ENCODE measurements at regions not wholly inside any gene's neighbourhood (a gene's known extent, or its start where the extent isn't known, plus 50 kb on each side); places are given as distances from the start of the nearest gene placed in this dataset.
"Not testable (repeated sequence)": the region's sequence is repeated elsewhere in the genome, so short reads cannot be mapped to it uniquely, and the experiment has no call there.

DNA sequence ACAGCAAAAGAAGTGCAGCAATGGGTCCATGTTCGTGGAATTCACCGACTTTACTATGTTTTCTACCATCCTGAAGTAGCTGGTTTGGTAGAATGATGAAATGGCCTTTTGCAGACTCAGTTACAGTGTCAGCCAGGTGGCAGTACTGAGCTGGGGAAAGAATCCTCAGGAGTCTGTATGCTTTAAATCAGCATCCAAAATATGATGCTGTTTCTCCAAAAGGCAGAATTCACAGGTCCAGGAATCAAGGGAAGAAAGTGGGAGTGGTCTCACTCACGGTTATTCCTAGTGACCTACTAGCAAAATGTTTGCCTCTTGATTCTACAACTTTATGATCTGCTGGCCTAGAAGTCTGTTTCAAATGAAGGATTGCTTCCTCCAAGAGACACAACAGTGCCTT, 287.1 kb downstream of the SPATA31A6 start:
- H3K9me3 ChIP-seq (replicated peaks; ENCODE audit: control insufficient read depth, insufficient read depth, low read length); intact Hi-C loops (cut with micrococcal nuclease); H3K4me2 ChIP-seq (ENCODE audit: insufficient read depth, low read length); H2AFZ ChIP-seq (ENCODE audit: low read depth, low read length); FAIRE-seq; CTCF ChIA-PET; H3K4me1 ChIP-seq (ENCODE audit: control insufficient read depth, extremely low read depth, insufficient read depth, low read length); POLR2A ChIA-PET; BruUV-seq (replicated peaks); H3K27ac ChIP-seq (ENCODE audit: insufficient read depth, low read depth, low read length); H3K27me3 ChIP-seq (ENCODE audit: control insufficient read depth in 2 of 2, insufficient read depth in 2 of 2, low read length in 2 of 2); H3K79me2 ChIP-seq (ENCODE audit: control insufficient read depth, insufficient read depth, low read length); dilution Hi-C loops (cut with MboI; ENCODE audit: extremely low pct_ligation_motif_present, low sequenced_read_pairs); H4K20me1 ChIP-seq (replicated peaks; ENCODE audit: control insufficient read depth, extremely low read depth, insufficient read depth, low read length); H3K9ac ChIP-seq (replicated peaks; ENCODE audit: extremely low read depth, insufficient read depth, low read length); H3K36me3 ChIP-seq (ENCODE audit: control insufficient read depth in 2 of 2, extremely low read depth in 1 of 2, insufficient read depth in 2 of 2, low read length in 2 of 2); H3K9me1 ChIP-seq (replicated peaks; ENCODE audit: control insufficient read depth, extremely low read depth, insufficient read depth, low read length); H3K4me3 ChIP-seq (replicated peaks in 1 of 3; ENCODE audit: insufficient read depth in 1 of 3, low read depth in 1 of 3, low read length in 3 of 3): not testable (repeated sequence)
- TF ChIP-seq, protein P1, sequence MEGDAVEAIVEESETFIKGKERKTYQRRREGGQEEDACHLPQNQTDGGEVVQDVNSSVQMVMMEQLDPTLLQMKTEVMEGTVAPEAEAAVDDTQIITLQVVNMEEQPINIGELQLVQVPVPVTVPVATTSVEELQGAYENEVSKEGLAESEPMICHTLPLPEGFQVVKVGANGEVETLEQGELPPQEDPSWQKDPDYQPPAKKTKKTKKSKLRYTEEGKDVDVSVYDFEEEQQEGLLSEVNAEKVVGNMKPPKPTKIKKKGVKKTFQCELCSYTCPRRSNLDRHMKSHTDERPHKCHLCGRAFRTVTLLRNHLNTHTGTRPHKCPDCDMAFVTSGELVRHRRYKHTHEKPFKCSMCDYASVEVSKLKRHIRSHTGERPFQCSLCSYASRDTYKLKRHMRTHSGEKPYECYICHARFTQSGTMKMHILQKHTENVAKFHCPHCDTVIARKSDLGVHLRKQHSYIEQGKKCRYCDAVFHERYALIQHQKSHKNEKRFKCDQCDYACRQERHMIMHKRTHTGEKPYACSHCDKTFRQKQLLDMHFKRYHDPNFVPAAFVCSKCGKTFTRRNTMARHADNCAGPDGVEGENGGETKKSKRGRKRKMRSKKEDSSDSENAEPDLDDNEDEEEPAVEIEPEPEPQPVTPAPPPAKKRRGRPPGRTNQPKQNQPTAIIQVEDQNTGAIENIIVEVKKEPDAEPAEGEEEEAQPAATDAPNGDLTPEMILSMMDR (IDR thresholded peaks at IDR 0.05; ENCODE audit: extremely low read depth in 1 of 2, insufficient read depth in 1 of 2, low read depth in 1 of 2, low read length in 2 of 2) = peak; percentile 42 to 48
- DNase-seq (ENCODE audit: low read depth, low spot score) = peak; percentile 24

DNA sequence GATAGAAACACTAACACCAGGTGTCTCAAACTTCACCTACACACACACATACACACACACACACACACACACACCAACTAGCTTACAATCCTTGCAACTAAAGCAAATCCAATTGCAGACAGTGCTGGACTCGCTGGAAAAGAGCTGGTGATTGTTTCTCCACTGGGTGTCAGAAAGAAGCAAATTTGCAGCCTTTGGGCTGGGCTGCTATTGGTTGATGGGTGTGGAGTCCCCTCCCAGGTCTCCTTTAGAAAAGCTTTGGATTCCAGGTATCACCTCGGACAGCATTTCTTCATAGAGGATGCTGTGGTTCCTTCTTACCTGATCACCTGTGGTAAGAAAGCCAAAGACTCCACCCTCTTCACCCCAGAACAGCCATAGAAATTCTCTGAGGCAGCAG, 307.5 kb downstream of the SPATA31A6 start:
- H3K36me3 ChIP-seq (ENCODE audit: control insufficient read depth in 2 of 2, extremely low read depth in 1 of 2, insufficient read depth in 2 of 2, low read length in 2 of 2); FAIRE-seq; dilution Hi-C loops (cut with MboI; ENCODE audit: extremely low pct_ligation_motif_present, low sequenced_read_pairs); H3K79me2 ChIP-seq (ENCODE audit: control insufficient read depth, insufficient read depth, low read length); intact Hi-C loops (cut with micrococcal nuclease); H3K4me2 ChIP-seq (ENCODE audit: insufficient read depth, low read length); H3K4me1 ChIP-seq (ENCODE audit: control insufficient read depth, extremely low read depth, insufficient read depth, low read length); H3K4me3 ChIP-seq (replicated peaks in 1 of 3; ENCODE audit: insufficient read depth in 1 of 3, low read depth in 1 of 3, low read length in 3 of 3); DNase-seq (ENCODE audit: low read depth, low spot score); H2AFZ ChIP-seq (ENCODE audit: low read depth, low read length); H3K27ac ChIP-seq (ENCODE audit: insufficient read depth, low read depth, low read length); H3K9me1 ChIP-seq (replicated peaks; ENCODE audit: control insufficient read depth, extremely low read depth, insufficient read depth, low read length); CTCF ChIA-PET; H3K9ac ChIP-seq (replicated peaks; ENCODE audit: extremely low read depth, insufficient read depth, low read length); H4K20me1 ChIP-seq (replicated peaks; ENCODE audit: control insufficient read depth, extremely low read depth, insufficient read depth, low read length); POLR2A ChIA-PET; H3K27me3 ChIP-seq (ENCODE audit: control insufficient read depth in 2 of 2, insufficient read depth in 2 of 2, low read length in 2 of 2); BruUV-seq (replicated peaks); H3K9me3 ChIP-seq (replicated peaks; ENCODE audit: control insufficient read depth, insufficient read depth, low read length): not testable (repeated sequence)

DNA sequence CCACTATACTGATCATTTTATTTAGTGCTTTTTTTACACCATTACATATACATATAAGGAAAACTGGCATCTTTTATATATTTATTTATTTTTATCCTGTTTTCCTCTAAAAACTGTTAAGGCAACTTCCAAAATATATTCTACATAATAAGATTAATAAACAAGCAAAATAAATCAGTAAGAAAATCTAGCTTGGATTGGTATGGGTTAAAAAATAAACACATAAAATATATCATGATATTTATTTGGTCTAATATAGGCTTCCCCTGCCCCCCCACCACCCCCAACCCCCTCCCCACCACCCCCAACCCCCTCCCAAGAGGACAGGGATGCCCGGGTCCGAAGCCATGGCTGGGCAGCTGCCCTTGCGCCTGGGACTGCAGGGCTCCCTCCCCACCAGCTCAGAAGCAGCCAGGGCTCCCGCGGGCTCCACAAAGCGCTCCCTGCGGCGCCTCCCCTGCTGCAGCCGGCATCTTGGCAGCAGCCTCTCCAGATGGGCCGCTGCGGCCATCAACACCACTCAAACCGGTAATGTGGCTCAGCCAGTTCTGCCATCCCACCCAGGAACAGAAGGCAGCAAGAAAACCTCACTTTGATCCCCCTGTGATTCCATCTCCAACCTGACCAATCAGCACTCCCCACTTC, 319.3 kb downstream of the SPATA31A6 start:
- H3K9me1 ChIP-seq (replicated peaks; ENCODE audit: control insufficient read depth, extremely low read depth, insufficient read depth, low read length); H3K4me2 ChIP-seq (ENCODE audit: insufficient read depth, low read length); H3K27me3 ChIP-seq (ENCODE audit: control insufficient read depth in 2 of 2, insufficient read depth in 2 of 2, low read length in 2 of 2); POLR2A ChIA-PET; H3K79me2 ChIP-seq (ENCODE audit: control insufficient read depth, insufficient read depth, low read length); H3K27ac ChIP-seq (ENCODE audit: insufficient read depth, low read depth, low read length); H3K36me3 ChIP-seq (ENCODE audit: control insufficient read depth in 2 of 2, extremely low read depth in 1 of 2, insufficient read depth in 2 of 2, low read length in 2 of 2); dilution Hi-C loops (cut with MboI; ENCODE audit: extremely low pct_ligation_motif_present, low sequenced_read_pairs); DNase-seq (ENCODE audit: low read depth, low spot score); BruUV-seq (replicated peaks); FAIRE-seq; H3K4me1 ChIP-seq (ENCODE audit: control insufficient read depth, extremely low read depth, insufficient read depth, low read length); CTCF ChIA-PET; H3K9me3 ChIP-seq (replicated peaks; ENCODE audit: control insufficient read depth, insufficient read depth, low read length); H3K9ac ChIP-seq (replicated peaks; ENCODE audit: extremely low read depth, insufficient read depth, low read length); intact Hi-C loops (cut with micrococcal nuclease); H3K4me3 ChIP-seq (replicated peaks in 1 of 3; ENCODE audit: insufficient read depth in 1 of 3, low read depth in 1 of 3, low read length in 3 of 3); H2AFZ ChIP-seq (ENCODE audit: low read depth, low read length); H4K20me1 ChIP-seq (replicated peaks; ENCODE audit: control insufficient read depth, extremely low read depth, insufficient read depth, low read length): not testable (repeated sequence)

DNA sequence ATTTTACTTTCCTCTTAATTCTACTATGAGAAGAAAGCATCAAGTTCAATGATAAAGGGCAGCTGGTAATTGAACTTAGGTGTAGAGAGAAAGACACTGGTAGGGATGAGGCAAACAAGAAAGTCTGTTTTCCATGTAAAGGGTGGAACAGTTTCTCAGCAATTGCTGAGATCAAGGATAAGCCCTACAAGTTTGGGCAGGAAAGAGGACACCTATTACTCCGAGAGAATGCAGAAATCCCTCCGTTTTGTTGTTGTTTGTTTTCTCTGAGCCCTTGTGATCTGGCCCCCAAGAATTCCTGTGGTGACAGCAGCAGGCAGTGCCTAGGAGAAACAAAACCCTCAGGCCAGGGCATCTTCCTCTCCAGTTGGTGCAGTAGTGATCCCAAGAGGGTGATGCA, 324.7 kb downstream of the SPATA31A6 start:
- H3K79me2 ChIP-seq (ENCODE audit: control insufficient read depth, insufficient read depth, low read length); H3K36me3 ChIP-seq (ENCODE audit: control insufficient read depth in 2 of 2, extremely low read depth in 1 of 2, insufficient read depth in 2 of 2, low read length in 2 of 2); H3K9me3 ChIP-seq (replicated peaks; ENCODE audit: control insufficient read depth, insufficient read depth, low read length); dilution Hi-C loops (cut with MboI; ENCODE audit: extremely low pct_ligation_motif_present, low sequenced_read_pairs); BruUV-seq (replicated peaks); H3K27me3 ChIP-seq (ENCODE audit: control insufficient read depth in 2 of 2, insufficient read depth in 2 of 2, low read length in 2 of 2); H3K9ac ChIP-seq (replicated peaks; ENCODE audit: extremely low read depth, insufficient read depth, low read length); H3K4me3 ChIP-seq (replicated peaks in 1 of 3; ENCODE audit: insufficient read depth in 1 of 3, low read depth in 1 of 3, low read length in 3 of 3); H3K4me1 ChIP-seq (ENCODE audit: control insufficient read depth, extremely low read depth, insufficient read depth, low read length); intact Hi-C loops (cut with micrococcal nuclease); H3K9me1 ChIP-seq (replicated peaks; ENCODE audit: control insufficient read depth, extremely low read depth, insufficient read depth, low read length); H4K20me1 ChIP-seq (replicated peaks; ENCODE audit: control insufficient read depth, extremely low read depth, insufficient read depth, low read length); DNase-seq (ENCODE audit: low read depth, low spot score); CTCF ChIA-PET; H3K27ac ChIP-seq (ENCODE audit: insufficient read depth, low read depth, low read length); FAIRE-seq; H2AFZ ChIP-seq (ENCODE audit: low read depth, low read length); POLR2A ChIA-PET; H3K4me2 ChIP-seq (ENCODE audit: insufficient read depth, low read length): not testable (repeated sequence)
